K562 (cell line): ENCODE measurements at regions not wholly inside any gene's neighbourhood (a gene's known extent, or its start where the extent isn't known, plus 50 kb on each side); places are given as distances from the start of the nearest gene placed in this dataset.

Source experiments
- ARID1B ChIP-seq: fragments of 450-650 bp; IDR thresholded peaks from 2 replicates; pipeline ENCODE4 v1.6.1; 2016; ENCODE audit warnings: antibody characterized with exemption, mild to moderate bottlenecking, inconsistent platforms
- BRD4 ChIP-seq: fragments of 200-600 bp; sonication (generic); IDR thresholded peaks from 2 replicates; pipeline ENCODE4 v1.6.1; 2017; ENCODE audit warnings: inconsistent platforms
- CAMTA2 ChIP-seq: fragments of 250-450 bp; sonication (Bioruptor Pico); conservative IDR thresholded peaks from 2 replicates; pipeline ENCODE4 v1.5.1; 2022
- CC2D1A ChIP-seq: fragments of 450-650 bp; IDR thresholded peaks from 2 replicates; pipeline ENCODE4 v1.6.1; 2017; ENCODE audit warnings: mild to moderate bottlenecking
- DNMT1 ChIP-seq: fragments of 450-650 bp; IDR thresholded peaks from 2 replicates; pipeline ENCODE4 v1.6.1; 2016; ENCODE audit warnings: antibody characterized with exemption, mild to moderate bottlenecking
- ELF2 ChIP-seq: fragments of 250-450 bp; sonication (Bioruptor Pico); IDR thresholded peaks from 2 replicates; pipeline ENCODE4 v1.5.0; 2021; ENCODE audit warnings: mild to moderate bottlenecking
- FOXK1 ChIP-seq: sonication (generic); formaldehyde crosslinking; IDR thresholded peaks from 2 replicates; pipeline ENCODE4 v1.8.0; 2022; ENCODE audit warnings: missing genetic modification reagents, mild to moderate bottlenecking, borderline replicate concordance
- HDAC1 ChIP-seq, 2 experiments: fragments of 450-650 bp; IDR thresholded peaks; 2 replicates each; pipeline ENCODE4 v1.6.1; 2016 to 2017; ENCODE audit warnings: inconsistent platforms in 1 of 2, mild to moderate bottlenecking in 1 of 2, moderate library complexity in 1 of 2
- HSF4 ChIP-seq: fragments of 250-450 bp; sonication (Bioruptor Pico); IDR thresholded peaks from 2 replicates; pipeline ENCODE4 v2.1.2; 2022; ENCODE audit warnings: mild to moderate bottlenecking, moderate library complexity, borderline replicate concordance
- KDM5B ChIP-seq: fragments of 200-600 bp; sonication (generic); IDR thresholded peaks from 2 replicates; pipeline ENCODE4 v1.6.1; 2012; ENCODE audit warnings: low read depth, mild to moderate bottlenecking, moderate library complexity, low read length, control low read depth, inconsistent platforms; ENCODE audit not compliant: insufficient replicate concordance
- KLF16 ChIP-seq: IDR thresholded peaks from 2 replicates; pipeline ENCODE4 v1.6.1; 2016; ENCODE audit warnings: antibody characterized with exemption
- MAZ ChIP-seq, 2 experiments: fragments of 450-650 bp in 1 of 2; sonication (generic) in 1 of 2; formaldehyde crosslinking; IDR thresholded peaks in 1 of 2; conservative IDR thresholded peaks in 1 of 2; 2 replicates each; pipeline versions ENCODE4 v1.4.0 to v1.5.0; 2020; ENCODE audit warnings: mild to moderate bottlenecking in 1 of 2, missing genetic modification reagents in 1 of 2
- NR2C1 ChIP-seq, 2 experiments: fragments of 450-650 bp; IDR thresholded peaks; 2 replicates each; pipeline ENCODE4 v1.6.1; 2017; ENCODE audit warnings: mild to moderate bottlenecking in 2 of 2, antibody characterized with exemption in 1 of 2, inconsistent platforms in 1 of 2, missing compliant biosample characterization in 1 of 2, missing genetic modification characterization in 1 of 2
- PHF20 ChIP-seq: fragments of 450-650 bp; IDR thresholded peaks from 2 replicates; pipeline ENCODE4 v1.6.1; 2018; ENCODE audit not compliant: partially characterized antibody
- RAD21 ChIP-seq, 2 experiments: fragments of 250-450 bp in 1 of 2; fragments of 450-650 bp in 1 of 2; sonication (Bioruptor Pico) in 1 of 2; formaldehyde crosslinking in 1 of 2; IDR thresholded peaks in 1 of 2; conservative IDR thresholded peaks in 1 of 2; 2 replicates each; pipeline versions ENCODE4 v1.4.0 to v1.8.0; 2020 to 2022; ENCODE audit warnings: mild to moderate bottlenecking in 2 of 2, moderate library complexity in 1 of 2
- SMAD3 ChIP-seq: fragments of 450-650 bp; formaldehyde crosslinking; conservative IDR thresholded peaks from 2 replicates; pipeline ENCODE4 v1.4.0; 2020; ENCODE audit warnings: mild to moderate bottlenecking
- SMAD4 ChIP-seq: fragments of 250-450 bp; sonication (Bioruptor Pico); conservative IDR thresholded peaks from 2 replicates; pipeline ENCODE4 v1.8.0; 2021; ENCODE audit warnings: inconsistent platforms, mild to moderate bottlenecking, moderate library complexity
- TEAD1 ChIP-seq, 2 experiments: fragments of 450-650 bp in 1 of 2; sonication (generic) in 1 of 2; formaldehyde crosslinking; IDR thresholded peaks; 2 replicates each; pipeline versions ENCODE4 v1.4.0 to v1.8.0; 2020 to 2022; ENCODE audit warnings: mild to moderate bottlenecking in 2 of 2, missing genetic modification reagents in 1 of 2
- ZNF586 ChIP-seq: fragments of 450-650 bp; formaldehyde crosslinking; conservative IDR thresholded peaks from 2 replicates; pipeline ENCODE4 v1.4.0; 2020; ENCODE audit warnings: mild to moderate bottlenecking, moderate library complexity
- ZNF696 ChIP-seq: fragments of 250-450 bp; sonication (Bioruptor Pico); conservative IDR thresholded peaks from 2 replicates; pipeline ENCODE4 v1.4.0; 2020; ENCODE audit warnings: mild to moderate bottlenecking, moderate library complexity
- ZNF766 ChIP-seq: fragments of 200-800 bp; sonication (Bioruptor generic); conservative IDR thresholded peaks from 2 replicates; pipeline ENCODE4 v1.6.1; 2016; ENCODE audit warnings: missing genetic modification characterization, missing compliant biosample characterization
- TF ChIP-seq, protein P1 (sequence below): IDR thresholded peaks from 2 replicates; pipeline ENCODE4 v1.6.1; 2014; ENCODE audit warnings: antibody characterized with exemption
- TF ChIP-seq, protein P2 (sequence below): fragments of 450-650 bp; formaldehyde crosslinking; IDR thresholded peaks from 2 replicates; pipeline ENCODE4 v1.4.0; 2020; ENCODE audit warnings: mild to moderate bottlenecking, mixed read lengths
- TF ChIP-seq, protein P3 (sequence below), 3 experiments: IDR thresholded peaks in 2 of 3; conservative IDR thresholded peaks in 1 of 3; 2 replicates each; pipeline ENCODE4 v1.5.1; 2011 to 2012; ENCODE audit warnings: low read length in 3 of 3, mild to moderate bottlenecking in 3 of 3, control low read depth in 2 of 3, improper control_type of control experiment in 1 of 3, inconsistent platforms in 1 of 3, low read depth in 1 of 3, mixed read lengths in 1 of 3, moderate library complexity in 1 of 3; ENCODE audit not compliant: insufficient read depth in 2 of 3

DNA sequence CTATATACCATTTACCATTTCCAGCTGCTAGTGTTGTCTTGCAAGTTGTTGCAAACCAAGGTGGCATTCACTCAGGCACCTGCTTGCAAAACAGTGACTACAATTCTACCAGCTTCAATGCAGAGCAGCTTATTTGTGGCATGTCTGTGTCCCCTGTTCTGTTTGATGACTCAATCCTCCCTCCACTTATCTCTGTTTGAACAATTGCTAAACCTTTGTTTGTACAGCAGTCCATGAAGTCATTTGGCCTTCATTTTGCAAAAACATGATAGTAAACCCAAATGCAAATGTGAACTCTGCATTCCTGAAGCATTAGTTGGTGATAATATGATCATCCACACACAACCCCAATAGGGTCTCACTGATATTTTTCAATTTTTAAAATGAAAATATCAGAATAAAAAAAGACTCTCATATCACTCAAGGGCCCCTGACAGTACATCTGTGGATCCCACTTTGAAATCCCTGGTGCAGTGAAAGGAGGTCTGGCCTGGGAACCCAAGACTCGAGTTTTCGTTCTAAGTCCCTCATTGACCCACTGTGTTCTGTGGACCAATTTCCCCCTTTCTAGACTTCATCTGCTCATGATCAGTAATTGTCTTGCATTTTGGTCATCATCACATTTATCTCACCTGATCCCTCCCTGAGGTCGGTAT is 425.4 kb downstream of the RPS24 start (continued):
- TF ChIP-seq MAZ (CRISPR knock-in tag; conservative IDR thresholded peaks at IDR 0.05 in 1 of 2, IDR thresholded peaks at IDR 0.05 in 1 of 2) = peak in 1 of 2 experiments; percentile 55; a peak in 2 of 4 replicates
- no peak for TF ChIP-seq RAD21 (CRISPR knock-in tag; conservative IDR thresholded peaks at IDR 0.05 in 1 of 2, IDR thresholded peaks at IDR 0.05 in 1 of 2)
- TF ChIP-seq KLF16 = peak; percentile 80
- no peak for TF ChIP-seq BRD4
- no peak for TF ChIP-seq ELF2 (CRISPR knock-in tag)
- TF ChIP-seq NR2C1 (IDR thresholded peaks at IDR 0.05) = no peak
- no peak for TF ChIP-seq NR2C1 (tag; IDR thresholded peaks at IDR 0.05)
- no peak for TF ChIP-seq ZNF696
- TF ChIP-seq HSF4 (CRISPR knock-in tag) = no peak
- TF ChIP-seq TEAD1 (CRISPR knock-in tag; IDR thresholded peaks at IDR 0.05) = peak in 1 of 2 experiments; percentile 95; a peak in 2 of 4 replicates
- peak; percentile 98 for TF ChIP-seq ARID1B
- no peak for TF ChIP-seq CAMTA2 (CRISPR knock-in tag)
- TF ChIP-seq SMAD4 (CRISPR knock-in tag) = no peak
- TF ChIP-seq CC2D1A = peak; percentile 41; the same call in 1 of the 2 replicates
- TF ChIP-seq, protein P1, sequence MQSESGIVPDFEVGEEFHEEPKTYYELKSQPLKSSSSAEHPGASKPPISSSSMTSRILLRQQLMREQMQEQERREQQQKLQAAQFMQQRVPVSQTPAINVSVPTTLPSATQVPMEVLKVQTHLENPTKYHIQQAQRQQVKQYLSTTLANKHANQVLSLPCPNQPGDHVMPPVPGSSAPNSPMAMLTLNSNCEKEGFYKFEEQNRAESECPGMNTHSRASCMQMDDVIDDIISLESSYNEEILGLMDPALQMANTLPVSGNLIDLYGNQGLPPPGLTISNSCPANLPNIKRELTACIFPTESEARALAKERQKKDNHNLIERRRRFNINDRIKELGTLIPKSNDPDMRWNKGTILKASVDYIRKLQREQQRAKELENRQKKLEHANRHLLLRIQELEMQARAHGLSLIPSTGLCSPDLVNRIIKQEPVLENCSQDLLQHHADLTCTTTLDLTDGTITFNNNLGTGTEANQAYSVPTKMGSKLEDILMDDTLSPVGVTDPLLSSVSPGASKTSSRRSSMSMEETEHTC = no peak
- peak in 1 of 2 experiments; percentile 79; a peak in 1 of 4 replicates for TF ChIP-seq HDAC1 (IDR thresholded peaks at IDR 0.05)
- no peak for TF ChIP-seq DNMT1
- TF ChIP-seq KDM5B = no peak
- TF ChIP-seq PHF20 = no peak
- TF ChIP-seq, protein P2, sequence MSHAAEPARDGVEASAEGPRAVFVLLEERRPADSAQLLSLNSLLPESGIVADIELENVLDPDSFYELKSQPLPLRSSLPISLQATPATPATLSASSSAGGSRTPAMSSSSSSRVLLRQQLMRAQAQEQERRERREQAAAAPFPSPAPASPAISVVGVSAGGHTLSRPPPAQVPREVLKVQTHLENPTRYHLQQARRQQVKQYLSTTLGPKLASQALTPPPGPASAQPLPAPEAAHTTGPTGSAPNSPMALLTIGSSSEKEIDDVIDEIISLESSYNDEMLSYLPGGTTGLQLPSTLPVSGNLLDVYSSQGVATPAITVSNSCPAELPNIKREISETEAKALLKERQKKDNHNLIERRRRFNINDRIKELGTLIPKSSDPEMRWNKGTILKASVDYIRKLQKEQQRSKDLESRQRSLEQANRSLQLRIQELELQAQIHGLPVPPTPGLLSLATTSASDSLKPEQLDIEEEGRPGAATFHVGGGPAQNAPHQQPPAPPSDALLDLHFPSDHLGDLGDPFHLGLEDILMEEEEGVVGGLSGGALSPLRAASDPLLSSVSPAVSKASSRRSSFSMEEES (CRISPR knock-in tag) = no peak
- TF ChIP-seq FOXK1 (CRISPR knock-in tag) = no peak
- no peak for TF ChIP-seq ZNF586 (CRISPR knock-in tag)
- peak; percentile 81; the same call in 1 of the 2 replicates for TF ChIP-seq ZNF766 (CRISPR knock-in tag)
- TF ChIP-seq SMAD3 (CRISPR knock-in tag) = peak; percentile 73
- TF ChIP-seq, protein P3, sequence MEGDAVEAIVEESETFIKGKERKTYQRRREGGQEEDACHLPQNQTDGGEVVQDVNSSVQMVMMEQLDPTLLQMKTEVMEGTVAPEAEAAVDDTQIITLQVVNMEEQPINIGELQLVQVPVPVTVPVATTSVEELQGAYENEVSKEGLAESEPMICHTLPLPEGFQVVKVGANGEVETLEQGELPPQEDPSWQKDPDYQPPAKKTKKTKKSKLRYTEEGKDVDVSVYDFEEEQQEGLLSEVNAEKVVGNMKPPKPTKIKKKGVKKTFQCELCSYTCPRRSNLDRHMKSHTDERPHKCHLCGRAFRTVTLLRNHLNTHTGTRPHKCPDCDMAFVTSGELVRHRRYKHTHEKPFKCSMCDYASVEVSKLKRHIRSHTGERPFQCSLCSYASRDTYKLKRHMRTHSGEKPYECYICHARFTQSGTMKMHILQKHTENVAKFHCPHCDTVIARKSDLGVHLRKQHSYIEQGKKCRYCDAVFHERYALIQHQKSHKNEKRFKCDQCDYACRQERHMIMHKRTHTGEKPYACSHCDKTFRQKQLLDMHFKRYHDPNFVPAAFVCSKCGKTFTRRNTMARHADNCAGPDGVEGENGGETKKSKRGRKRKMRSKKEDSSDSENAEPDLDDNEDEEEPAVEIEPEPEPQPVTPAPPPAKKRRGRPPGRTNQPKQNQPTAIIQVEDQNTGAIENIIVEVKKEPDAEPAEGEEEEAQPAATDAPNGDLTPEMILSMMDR (IDR thresholded peaks at IDR 0.05 in 2 of 3, conservative IDR thresholded peaks at IDR 0.05 in 1 of 3; ENCODE audit: insufficient read depth in 2 of 3, low read depth in 1 of 3, low read length in 3 of 3) = no peak
